DMS53 treated with DMSO at 0.1 percent for 48 hours (cell line): ENCODE measurements at regions not wholly inside any gene's neighbourhood (a gene's known extent, or its start where the extent isn't known, plus 50 kb on each side); places are given as distances from the start of the nearest gene placed in this dataset.

Experiments used
- DNase-seq: peaks from one replicate; lab custom pipeline; 2025; ENCODE audit not compliant: unreplicated experiment; lab: John Stamatoyannopoulos, UW

DNA sequence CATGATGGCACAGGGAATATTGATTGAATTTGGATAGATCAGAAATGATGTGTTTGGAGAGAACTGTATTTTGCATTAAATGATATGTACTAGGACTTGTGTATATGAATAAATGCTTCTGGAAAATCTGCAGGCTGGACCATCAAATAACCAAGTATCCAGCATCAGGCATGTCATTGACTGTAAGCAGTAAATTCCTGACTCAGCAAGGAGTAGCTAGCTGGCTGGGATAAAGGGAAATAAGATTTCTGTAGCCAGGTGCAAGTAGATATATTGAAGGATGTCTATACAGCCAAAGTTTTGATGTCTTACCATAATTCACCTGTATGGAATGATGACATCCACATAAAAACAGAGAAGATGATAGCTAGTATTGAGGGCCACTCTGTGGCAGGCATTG, 809.6 kb downstream of the CDH11 start:
- no peak for DNase-seq

DNA sequence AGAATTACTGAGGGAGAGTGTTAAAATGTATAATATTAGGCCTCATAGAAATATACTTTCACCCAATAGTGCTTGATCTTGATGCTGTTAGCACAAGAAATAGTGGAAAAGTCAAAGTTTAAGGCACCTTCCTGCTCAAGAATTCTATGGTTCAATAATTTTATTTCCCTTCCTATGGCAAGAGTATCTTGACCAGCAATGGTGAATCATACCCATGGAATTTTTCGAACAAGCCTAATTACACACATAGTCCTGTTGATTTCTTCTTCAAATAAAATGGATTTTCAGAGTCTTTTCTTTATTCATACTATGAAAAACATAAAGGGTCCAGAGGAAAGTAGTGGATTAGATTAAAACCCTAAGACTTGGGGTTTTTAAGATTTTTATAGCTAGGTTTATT, 810.6 kb downstream of the CDH11 start:
- no peak for DNase-seq

- DNase-seq: no peak
Measured at GRCh38 chr16:64309398-64310110, 812.3 kb downstream of the CDH11 start.

DNA sequence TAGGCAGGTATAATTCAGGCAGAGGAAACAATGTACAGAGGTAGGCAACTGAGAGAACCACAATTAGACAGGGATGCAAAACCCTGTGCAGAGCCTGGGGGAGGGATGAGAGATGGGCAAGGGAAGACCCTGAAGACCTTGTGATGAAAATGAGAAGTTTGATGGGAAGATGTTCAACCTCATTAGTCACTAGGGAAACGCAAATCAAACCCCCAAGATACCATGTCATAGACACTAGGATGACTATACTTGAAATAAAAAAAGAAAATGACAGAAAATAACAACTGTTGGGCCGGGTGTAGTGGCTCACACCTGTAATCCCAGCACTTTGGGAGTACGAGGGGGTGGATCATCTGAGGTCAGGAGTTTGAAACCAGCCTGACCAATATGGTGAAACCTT, 813.1 kb downstream of the CDH11 start:
- DNase-seq: no peak

DNA sequence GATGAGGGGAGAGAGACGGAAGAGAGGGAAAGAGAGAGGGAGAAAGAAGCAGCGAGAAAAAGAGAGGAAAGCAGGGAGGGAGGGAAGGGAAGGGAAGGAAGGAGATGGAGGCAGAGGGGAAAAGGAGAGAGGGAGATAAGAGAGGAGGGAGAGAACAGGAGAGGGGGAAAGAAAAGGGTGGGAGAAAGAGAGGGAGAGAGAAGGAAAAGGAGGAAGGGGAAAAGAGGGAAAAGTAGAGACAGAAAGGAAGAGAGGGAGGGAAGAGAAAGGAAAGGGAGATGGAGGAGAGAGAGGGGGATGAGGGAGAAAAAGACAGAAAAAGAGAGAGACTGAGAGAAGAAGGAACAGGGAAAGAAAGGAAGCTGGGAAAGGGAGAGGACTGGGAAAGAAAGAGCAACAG, 814.4 kb downstream of the CDH11 start:
- no peak for DNase-seq

DNA sequence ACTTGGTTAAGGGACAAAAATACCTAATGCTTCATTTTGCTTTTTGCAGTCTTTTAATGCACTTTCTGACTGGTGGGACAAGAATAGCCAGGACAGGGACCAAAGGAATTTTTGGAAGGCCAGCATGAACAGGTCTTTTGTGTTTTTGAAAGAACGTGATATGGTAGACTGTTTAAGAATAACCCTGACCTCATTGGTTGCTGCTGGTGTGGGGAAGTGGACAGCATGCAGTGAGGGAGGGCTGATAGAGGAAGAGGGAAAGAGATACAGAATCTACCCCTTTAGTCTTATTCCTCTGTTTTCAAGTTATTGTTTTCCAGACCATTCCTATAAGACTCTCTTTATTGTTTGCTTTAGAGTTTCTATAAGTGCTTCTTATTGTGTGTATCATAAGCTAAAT, 816.2 kb downstream of the CDH11 start:
- no peak for DNase-seq

DNA sequence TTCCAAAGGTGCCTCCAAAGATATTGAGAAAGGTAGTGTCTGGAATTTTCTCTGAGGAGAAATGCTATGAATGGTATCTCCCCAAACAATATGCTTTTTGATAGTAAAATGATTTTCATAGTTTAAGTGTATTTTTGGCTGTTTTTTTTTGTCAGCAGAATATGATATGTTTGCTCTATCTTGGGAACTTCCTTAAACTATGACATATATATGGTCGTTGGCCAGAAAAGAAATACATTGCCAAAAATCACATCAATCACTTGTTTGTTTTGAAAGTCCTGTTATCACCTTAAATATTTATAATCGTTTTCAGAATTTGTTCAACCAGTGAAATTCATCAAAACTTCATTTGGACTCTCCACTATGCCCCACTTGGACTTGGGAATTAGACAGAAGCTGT, 816.9 kb downstream of the CDH11 start:
- DNase-seq: no peak

DNA sequence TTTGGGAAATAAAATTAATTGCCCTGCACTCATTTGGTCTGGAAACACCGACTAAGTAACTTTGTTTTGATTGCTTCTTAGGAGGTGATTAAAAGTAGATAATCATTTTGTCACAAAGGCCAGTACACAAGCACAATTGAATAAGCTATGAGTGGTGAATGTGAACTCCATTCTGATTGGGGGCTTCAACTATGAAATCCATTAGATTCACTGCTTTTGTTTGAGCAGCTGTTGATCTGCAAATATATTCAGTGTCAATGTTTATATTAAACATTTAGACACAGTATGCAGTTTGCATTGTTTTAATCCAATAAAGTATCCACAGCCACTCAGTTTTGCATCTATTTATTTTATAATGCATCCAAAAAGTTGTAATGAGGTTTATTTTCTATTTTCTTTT, 817.5 kb downstream of the CDH11 start:
- DNase-seq: peak; percentile 3

DNA sequence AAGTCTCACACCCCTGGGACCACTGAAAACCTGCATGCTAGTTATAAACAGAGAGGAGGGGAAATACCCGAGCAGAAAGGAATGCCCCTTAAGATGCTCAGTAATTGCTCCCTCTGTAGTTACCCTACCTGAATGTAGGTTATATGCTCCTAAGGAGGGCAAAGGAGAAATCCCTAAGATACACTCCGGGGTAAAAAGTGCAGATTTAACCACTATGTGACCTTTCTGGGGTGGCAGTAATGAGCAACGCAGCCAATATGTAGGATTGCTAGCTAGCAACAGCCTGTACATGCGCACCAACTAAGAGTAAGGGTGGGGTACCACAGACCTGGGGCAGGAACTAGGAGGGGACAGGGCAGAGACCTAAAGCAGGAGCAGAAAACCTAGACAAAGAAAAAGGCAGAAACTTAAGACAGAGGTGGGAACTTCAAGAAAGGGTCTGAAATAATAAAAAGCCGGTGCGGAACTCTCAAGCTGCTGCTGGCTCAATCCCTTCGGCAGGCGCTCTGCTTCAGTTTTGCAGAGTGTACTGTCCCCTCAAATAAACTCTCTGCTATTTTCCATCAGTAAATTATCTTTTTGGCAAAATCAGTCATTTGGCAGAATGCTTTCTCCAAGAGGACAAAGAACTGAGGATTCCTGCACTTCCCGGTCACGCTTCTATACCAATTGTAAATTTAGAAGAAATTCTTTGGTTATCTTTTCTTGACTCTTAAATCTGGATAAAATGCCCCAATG, 823.8 kb downstream of the CDH11 start:
- DNase-seq: no peak

DNA sequence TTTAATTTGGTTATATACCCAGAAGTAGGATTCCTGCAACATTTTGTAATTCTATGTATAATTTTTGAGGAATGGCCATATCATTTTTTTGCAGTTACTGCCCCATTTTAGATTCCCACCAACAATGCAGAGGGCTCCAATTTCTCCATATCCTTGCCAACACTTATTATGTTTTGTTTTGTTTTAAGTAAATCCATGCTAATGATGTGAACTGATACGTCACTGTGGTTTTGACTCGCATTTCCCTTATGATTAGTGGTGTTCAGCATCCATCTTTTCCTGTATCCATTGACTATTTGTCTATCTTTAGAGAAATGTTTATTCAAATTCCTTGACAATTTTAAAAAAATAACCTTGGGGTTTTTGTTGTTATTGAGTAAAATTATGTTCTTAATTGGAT, 826.4 kb downstream of the CDH11 start:
- no peak for DNase-seq

GRCh38 chr16:64292953-64293352, 828.9 kb downstream of the CDH11 start:
- DNase-seq: no peak

DNA sequence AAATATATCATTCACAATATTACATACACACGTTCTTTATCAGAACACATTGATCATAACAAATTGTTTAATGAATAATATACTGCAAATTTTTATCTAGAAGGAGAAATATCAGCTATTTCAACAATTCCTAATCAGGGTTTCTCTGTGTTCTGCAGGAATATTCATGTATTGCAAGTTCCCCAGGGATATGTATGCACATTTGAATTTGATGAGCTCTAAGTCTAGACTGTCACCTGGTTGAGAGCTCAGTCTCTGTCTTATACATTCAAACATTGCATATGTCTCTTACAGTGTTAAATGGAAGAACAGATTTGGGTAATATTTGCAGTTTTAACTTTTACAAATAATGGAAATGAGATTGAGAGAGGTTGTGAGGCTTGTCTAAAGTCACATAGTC, 829.7 kb downstream of the CDH11 start:
- DNase-seq: no peak

- no peak for DNase-seq
Measured at GRCh38 chr16:64290461-64290860, 831.4 kb downstream of the CDH11 start.

DNA sequence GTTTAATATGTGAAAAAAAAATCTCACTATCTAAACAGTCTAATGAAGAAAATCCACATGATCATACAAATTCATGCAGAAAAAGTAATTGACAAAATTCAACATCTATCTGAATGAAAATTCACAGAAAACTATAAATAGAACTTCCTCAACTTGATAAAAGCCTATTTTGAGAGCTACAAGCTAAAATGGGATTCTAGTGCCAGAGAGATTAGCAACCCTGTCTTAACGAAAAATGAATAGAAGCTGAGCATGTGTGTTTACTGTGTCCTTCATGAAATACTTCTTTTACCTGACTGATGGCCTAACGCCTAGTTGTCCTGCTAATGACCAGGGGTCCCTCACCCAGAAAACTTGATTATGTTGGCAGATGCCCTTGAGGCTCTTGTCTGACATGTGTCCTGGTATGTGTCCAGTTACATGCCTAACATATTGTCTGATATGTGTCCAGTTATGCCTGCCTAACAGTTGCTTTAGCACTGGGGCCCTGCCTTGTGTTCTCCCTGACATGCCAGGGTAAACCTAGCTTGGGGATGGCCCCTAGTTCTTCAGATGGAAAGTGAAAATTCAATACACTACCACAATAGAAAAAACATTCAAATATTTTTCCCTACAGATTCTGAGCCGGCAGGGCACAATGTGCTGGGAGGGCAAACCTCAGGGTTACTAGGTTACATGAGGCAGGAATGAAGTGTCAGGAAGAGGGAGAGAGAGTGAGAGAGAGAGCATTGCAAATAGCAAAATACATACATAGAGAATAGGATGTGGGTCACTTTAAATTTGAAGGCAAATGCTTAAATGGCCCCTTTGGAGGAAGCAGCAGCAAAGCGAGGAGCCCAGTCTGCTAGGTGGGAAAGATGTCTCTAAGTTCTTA, 834.0 kb downstream of the CDH11 start:
- DNase-seq: no peak

DNA sequence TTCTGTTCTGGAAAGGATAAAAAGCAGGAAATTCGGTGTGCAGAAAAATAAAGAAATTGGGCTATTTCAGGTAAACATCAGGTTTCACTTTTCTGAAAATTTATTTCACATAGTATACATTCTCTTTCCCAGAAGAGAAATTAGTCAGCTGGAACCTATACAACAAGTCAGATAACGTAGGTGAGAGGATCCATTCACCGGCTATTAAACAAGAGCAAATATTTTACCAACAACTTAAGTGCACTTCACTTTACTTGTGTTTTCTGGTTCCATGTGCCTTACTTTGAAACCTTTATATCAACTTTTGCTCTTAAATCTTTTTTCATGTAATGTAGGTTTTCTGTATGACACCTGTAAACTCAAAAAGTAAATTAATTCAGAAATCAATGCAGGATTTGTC, 839.7 kb downstream of the CDH11 start:
- peak; percentile 39 for DNase-seq

GRCh38 chr16:64280317-64280716, 841.5 kb downstream of the CDH11 start:
- DNase-seq: no peak

DNA sequence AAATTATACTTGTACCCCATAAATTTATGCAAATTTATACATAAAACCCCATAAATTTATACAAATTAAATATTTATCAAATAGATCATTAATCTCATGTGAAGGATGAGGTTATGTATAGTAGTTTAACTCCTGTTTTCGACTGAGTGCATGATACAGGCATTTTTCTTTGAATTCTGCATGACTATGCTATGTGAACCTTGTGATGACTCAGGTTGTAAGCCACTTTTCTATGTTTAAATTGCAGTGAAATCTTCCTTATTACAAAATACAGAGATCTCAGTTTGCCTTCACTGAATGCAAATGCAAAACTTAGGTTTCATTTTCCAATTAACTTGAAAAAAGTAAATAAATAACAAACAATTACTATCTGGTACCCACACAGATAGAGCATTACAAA, 843.7 kb downstream of the CDH11 start:
- no peak for DNase-seq

DNA sequence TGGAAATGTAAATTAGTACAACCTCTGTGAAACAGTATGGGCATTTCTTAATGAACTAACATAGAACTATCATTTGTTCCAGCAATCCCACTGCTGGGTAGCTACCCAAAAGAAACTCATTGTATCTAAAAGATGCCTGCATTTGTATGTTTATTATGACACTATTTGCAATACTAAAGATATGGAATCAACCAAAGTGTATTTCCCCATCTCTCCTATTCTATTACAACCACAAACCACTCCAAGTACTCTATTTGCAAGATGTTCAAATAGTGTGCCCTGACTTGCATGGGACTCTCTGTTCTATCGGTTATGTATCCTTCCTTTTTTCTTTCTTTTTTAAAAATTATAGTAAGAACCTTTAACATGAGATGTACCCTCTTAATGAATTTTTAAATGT, 845.2 kb downstream of the CDH11 start:
- DNase-seq: no peak

DNA sequence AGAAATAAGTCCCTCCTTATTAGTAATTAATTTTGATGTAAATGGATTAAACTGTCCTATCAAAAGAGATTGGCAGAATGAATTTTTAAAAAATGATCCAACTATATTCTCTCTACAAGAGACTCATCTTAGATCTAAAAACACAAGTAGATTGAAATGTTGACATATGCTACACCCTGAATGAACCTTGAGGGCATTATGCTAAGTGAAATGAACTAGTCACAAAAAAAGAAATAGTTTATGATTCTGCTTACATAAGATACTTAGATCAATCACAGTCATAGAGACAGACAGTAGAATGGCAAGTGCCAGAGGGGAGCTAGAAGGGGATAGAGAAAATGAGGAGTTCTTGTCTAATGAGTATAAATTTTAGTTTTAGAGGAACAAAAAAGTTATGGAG, 849.8 kb downstream of the CDH11 start:
- no peak for DNase-seq

DNA sequence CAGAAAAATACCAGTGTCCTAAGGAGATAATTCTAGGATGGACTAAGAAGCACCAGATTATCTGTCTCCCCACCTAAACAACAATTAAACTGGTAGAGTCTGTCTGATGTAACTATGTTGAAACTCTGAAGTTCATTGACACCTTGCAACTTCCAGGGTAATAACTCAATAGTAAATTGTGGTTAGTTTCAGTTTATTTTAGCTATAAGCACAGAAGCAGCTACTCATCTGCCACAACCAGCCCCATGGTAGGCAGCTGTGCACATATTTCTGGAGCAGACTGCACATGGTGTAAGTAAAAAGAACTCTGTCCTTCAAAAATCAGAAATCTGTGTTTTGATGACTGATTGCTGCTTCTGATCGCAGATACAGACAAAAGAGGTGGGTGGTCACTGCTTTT, 852.1 kb downstream of the CDH11 start:
- no peak for DNase-seq

- no peak for DNase-seq
Measured at GRCh38 chr16:64265756-64266155, 856.1 kb downstream of the CDH11 start.
